ENCODE measurements at regions not wholly inside any gene's neighbourhood (a gene's known extent, or its start where the extent isn't known, plus 50 kb on each side); places are given as distances from the start of the nearest gene placed in this dataset.

DNA sequence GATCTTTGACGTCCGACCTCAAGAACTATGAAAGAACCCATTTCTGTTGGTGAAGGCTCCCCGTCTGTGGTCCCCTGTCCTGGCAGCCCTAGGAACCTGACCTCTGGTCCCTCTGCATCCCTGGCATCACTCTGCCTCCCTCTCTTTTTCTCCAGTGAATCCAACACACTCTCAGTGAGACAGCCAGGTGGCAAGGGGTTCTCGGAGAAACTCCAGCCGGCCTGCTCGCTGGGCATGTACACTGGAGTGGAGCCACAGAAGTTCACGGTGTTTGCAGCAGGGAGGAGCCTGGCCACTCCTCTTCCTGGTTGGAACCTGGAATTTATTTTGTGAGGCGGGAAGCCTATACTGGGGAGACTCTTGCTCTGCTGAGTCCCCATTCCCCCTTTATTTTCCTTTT, 230.2 kb upstream of the AJAP1 start:
- no peak for DNase-seq
- Histone ChIP-seq H3K9me3 (no peaks in the 10 kb centered on the region), H3K36me3 (no peaks in the 10 kb centered on the region), H3K27ac (no peak overlapping the region), H3K4me3 (no peak overlapping the region), H3K27me3 (no peaks in the 10 kb centered on the region), H3K4me1 (no peaks in the 10 kb centered on the region)
- intact Hi-C loops (cut with DNase I; ENCODE audit: low total_unique reads), result no loop called here
- no peak for TF ChIP-seq POLR2A (IDR thresholded peaks at IDR 0.05)
- TF ChIP-seq, protein P1, sequence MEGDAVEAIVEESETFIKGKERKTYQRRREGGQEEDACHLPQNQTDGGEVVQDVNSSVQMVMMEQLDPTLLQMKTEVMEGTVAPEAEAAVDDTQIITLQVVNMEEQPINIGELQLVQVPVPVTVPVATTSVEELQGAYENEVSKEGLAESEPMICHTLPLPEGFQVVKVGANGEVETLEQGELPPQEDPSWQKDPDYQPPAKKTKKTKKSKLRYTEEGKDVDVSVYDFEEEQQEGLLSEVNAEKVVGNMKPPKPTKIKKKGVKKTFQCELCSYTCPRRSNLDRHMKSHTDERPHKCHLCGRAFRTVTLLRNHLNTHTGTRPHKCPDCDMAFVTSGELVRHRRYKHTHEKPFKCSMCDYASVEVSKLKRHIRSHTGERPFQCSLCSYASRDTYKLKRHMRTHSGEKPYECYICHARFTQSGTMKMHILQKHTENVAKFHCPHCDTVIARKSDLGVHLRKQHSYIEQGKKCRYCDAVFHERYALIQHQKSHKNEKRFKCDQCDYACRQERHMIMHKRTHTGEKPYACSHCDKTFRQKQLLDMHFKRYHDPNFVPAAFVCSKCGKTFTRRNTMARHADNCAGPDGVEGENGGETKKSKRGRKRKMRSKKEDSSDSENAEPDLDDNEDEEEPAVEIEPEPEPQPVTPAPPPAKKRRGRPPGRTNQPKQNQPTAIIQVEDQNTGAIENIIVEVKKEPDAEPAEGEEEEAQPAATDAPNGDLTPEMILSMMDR (IDR thresholded peaks at IDR 0.05), result no peak

DNA sequence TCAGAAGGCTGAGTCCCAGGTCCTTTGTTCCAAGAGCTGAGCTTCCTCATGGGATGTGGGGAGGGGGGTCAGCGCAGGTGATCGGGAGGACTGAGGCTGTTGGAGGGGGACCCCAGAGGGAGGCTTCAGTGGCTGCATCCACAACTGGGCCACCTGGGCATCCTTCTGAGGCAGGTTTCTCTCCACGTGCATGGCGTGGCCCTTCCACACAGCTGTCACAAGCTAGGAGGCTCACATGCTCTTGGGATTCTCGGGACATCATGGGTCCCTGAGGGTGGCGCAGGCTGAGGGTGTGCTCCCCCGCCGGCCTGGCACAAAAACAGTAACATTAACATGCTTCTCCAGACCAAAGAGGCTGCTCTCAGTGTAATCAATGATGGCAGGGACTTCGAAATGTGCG, 229.6 kb upstream of the AJAP1 start:
- Histone ChIP-seq H3K27me3 (no peaks in the 10 kb centered on the region), H3K36me3 (no peaks in the 10 kb centered on the region), H3K4me3 (no peak overlapping the region), H3K27ac (no peak overlapping the region), H3K9me3 (no peaks in the 10 kb centered on the region), H3K4me1 (no peaks in the 10 kb centered on the region)
- DNase-seq, result no peak
- TF ChIP-seq POLR2A (IDR thresholded peaks at IDR 0.05), result no peak
- TF ChIP-seq, protein P1 (IDR thresholded peaks at IDR 0.05), result no peak
- intact Hi-C loops (cut with DNase I; ENCODE audit: low total_unique reads), result no loop called here

DNA sequence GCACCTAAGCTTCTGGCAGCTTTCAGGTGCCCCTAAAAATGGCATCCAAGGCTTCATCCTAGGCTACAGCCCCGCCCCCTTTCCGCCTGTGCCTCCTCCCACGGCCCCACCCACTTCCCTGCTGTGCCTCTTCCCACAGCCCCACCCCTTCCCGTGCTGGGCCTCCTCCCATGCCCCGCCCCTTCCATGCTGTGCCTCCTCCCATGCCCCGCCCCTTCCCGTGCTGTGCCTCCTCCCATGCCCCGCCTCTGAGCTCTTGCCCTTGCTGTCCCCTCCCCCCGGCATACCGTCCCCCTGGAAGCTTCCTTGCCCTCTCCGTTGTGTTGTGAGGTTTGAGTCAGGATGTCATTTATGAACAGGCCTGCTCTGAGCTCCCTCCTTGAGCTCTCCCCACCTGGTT, 228.5 kb upstream of the AJAP1 start:
- no peak overlapping the region for H3K4me3 ChIP-seq
- peak in 1 of 2 donors; percentile 13 for DNase-seq
- no peak overlapping the region for H3K27ac ChIP-seq
- intact Hi-C loops (cut with DNase I; ENCODE audit: low total_unique reads), result no loop called here
- no peaks in the 10 kb centered on the region for H3K9me3 ChIP-seq
- H3K27me3 ChIP-seq, result no peaks in the 10 kb centered on the region
- no peaks in the 10 kb centered on the region for H3K4me1 ChIP-seq
- no peak for TF ChIP-seq POLR2A (IDR thresholded peaks at IDR 0.05)
- TF ChIP-seq, protein P1 (IDR thresholded peaks at IDR 0.05), result no peak
- H3K36me3 ChIP-seq, result no peaks in the 10 kb centered on the region

DNA sequence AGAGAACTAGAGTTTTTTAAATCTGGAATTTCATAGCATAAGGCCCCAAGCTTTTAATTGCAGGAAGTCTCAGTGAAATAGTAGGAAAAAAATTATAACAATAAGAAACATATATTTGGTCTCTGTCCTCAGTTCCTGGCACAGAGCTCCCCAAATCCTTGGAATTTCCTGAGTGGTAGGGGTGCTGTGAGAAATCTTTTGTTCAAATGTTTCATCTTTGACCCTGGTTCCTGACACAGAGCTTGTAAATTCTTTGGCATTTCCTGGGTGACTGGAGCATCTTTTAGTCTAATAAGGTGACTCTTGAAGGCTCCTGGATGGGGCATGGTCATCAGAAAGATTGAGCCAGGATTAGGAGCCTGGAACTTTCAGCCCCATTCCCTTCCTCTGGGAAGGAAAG, 225.7 kb upstream of the AJAP1 start:
- H3K9me3 ChIP-seq, result no peaks in the 10 kb centered on the region
- H3K4me1 ChIP-seq, result no peaks in the 10 kb centered on the region
- H3K27ac ChIP-seq, result no peak overlapping the region
- no peak overlapping the region for H3K4me3 ChIP-seq
- no peak for TF ChIP-seq POLR2A (IDR thresholded peaks at IDR 0.05)
- TF ChIP-seq, protein P1 (IDR thresholded peaks at IDR 0.05), result no peak
- no peaks in the 10 kb centered on the region for H3K27me3 ChIP-seq
- no peak for DNase-seq
- H3K36me3 ChIP-seq, result no peaks in the 10 kb centered on the region
- intact Hi-C loops (cut with DNase I; ENCODE audit: low total_unique reads), result no loop called here

DNA sequence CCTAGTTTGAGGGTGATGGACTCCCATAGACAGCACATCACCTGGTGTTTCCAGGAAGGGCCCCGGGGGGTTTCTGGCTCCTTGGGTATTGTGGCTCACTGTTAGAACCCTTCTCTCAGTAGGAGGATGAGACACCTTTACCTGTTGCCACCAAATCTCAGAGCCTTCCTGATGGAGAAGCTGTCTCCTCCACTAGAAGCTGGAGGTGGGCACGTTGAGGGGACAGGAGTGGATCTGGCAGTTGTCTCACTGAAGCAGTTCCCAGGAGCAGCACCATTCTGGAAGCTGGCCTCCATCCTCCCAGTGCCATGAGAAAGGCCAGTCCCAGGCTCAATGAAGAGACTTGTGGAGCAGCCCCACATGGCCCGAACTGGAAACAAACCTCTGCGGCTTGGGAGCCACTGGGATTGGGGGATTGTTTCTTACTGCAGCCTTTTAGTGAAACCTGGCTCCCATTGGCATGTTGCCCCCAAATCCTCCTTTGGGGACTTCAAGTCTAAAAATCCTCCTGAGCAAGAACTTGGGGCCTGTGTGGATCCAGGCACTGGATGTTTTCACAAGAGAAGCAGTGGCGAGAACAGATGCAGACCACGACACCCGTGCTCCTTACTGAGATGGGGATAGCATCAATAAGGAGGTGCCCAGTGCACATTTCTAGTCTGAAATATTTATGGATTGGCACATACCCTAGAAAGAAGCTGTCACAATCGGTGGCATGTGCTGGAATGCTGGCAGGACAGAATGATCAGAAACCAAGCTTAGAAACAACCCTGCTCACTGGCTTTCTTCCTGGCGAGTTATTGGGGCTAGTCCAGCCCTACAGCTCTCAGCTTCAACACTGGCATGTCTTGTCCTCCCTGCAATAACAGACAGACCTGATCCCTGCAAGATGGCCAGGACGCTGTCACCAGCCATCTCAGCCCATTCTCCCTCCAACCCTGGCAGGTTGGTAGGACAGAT, 223.7 kb upstream of the AJAP1 start:
- Histone ChIP-seq H3K36me3 (no peaks in the 10 kb centered on the region), H3K27ac (no peak overlapping the region), H3K27me3 (no peaks in the 10 kb centered on the region), H3K4me3 (no peak overlapping the region), H3K9me3 (no peaks in the 10 kb centered on the region), H3K4me1 (no peaks in the 10 kb centered on the region)
- DNase-seq, result no peak
- no peak for TF ChIP-seq POLR2A (IDR thresholded peaks at IDR 0.05)
- TF ChIP-seq, protein P1 (IDR thresholded peaks at IDR 0.05), result no peak
- intact Hi-C loops (cut with DNase I; ENCODE audit: low total_unique reads), result no loop called here
